Erythroblast (primary cell): ENCODE measurements at regions not wholly inside any gene's neighbourhood (a gene's known extent, or its start where the extent isn't known, plus 50 kb on each side); places are given as distances from the start of the nearest gene placed in this dataset.
"Not testable (repeated sequence)": the region's sequence is repeated elsewhere in the genome, so short reads cannot be mapped to it uniquely, and the experiment has no call there.

ENCODE experiments used
- DNase-seq, 2 experiments: peaks; one replicate each; lab custom pipeline; 2025; lab: John Stamatoyannopoulos, UW
- GATA1 ChIP-seq: IDR thresholded peaks from 2 replicates; pipeline ENCODE4 v1.6.1; 2011; ENCODE audit warnings: low read depth, mild to moderate bottlenecking, control low read depth, low read length, moderate library complexity
- POLR2A ChIP-seq: IDR thresholded peaks from 2 replicates; pipeline ENCODE4 v1.6.1; 2011; ENCODE audit warnings: mild to moderate bottlenecking, low read length

- no peak for DNase-seq
Measured at GRCh38 chr10:30134171-30134945, 75.0 kb upstream of the JCAD start.

GRCh38 chr10:30133198-30133597 lies 73.8 kb upstream of the JCAD start:
- TF ChIP-seq POLR2A = no peak
- no peak for TF ChIP-seq GATA1

More at GRCh38 chr10:30134171-30134945, 75.0 kb upstream of the JCAD start:
- TF ChIP-seq GATA1 (no peak), POLR2A (no peak)

DNA sequence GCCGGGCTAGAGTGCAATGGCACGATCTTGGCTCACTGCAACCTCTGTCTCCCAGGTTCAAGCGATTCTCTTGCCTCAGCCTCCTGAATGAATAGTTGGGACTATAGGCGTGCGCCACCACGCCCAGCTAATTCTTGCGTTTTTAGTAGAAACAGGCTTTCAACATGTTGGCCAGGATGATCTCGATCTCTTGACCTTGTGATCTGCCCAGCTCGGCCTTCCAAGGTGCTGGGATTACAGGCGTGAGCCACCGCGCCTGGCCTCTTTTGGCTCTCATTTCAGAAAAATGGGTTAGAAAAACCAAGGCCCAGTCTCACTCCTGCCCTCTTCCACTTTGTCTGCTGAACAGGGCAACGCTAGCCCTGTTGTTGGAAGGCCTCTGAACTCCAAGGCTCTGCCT lies 72.0 kb upstream of the JCAD start:
- not testable (repeated sequence) for DNase-seq

More at GRCh38 chr10:30133198-30133597, 73.8 kb upstream of the JCAD start:
- DNase-seq = no peak

GRCh38 chr10:30129326-30129725 lies 69.9 kb upstream of the JCAD start:
- not testable (repeated sequence) for DNase-seq

- DNase-seq = no peak
- no peak for TF ChIP-seq GATA1
- TF ChIP-seq POLR2A = no peak
Measured at GRCh38 chr10:30127120-30127541, 67.7 kb upstream of the JCAD start.

- DNase-seq = no peak
- TF ChIP-seq POLR2A = no peak
- no peak for TF ChIP-seq GATA1
Measured at GRCh38 chr10:30125496-30125895, 66.1 kb upstream of the JCAD start.

GRCh38 chr10:30124704-30125103 lies 65.3 kb upstream of the JCAD start:
- TF ChIP-seq GATA1 (no peak), POLR2A (no peak)
- DNase-seq = no peak

DNA sequence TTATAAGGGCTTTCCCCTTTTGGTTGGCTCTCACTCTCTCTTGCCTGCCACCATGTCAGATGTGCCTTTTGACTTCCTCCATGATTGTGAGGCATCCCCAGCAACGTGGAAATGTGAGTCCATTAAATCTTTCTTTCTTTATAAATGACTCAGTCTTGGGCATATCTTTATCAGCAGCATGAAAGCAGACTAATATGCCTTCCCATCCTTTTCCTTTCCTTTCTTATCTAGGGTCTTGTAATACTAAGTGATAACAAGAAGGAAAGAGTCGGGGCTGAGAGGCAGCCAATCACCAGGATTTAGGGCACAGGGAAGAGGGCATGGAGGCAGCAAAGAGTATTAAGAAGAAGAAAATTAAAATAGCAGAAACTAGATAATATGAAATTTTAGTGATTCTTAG lies 62.0 kb upstream of the JCAD start:
- TF ChIP-seq GATA1 = no peak
- TF ChIP-seq POLR2A = no peak

DNA sequence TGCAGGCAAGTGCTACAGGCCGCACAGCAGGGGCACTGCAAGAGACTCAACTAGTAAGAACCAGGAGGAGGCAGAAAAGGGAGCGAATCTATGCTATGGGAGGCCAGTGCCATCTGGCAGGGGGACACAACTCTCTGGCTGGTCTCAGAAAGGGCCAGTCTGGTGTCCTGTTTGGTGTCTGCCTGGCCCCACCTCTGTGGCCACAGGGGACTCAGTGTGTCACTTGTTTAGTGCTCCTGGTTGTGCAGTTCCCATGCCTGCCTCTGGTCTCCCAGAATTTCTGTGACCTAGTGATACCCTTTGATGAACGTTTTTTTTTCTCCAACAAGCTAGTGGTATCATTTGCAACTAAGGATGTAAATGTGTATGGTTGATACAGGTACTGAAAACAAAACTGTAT lies 59.2 kb upstream of the JCAD start:
- DNase-seq = no peak
- TF ChIP-seq POLR2A (no peak), GATA1 (no peak)

More for the DNA sequence above, 62.0 kb upstream of the JCAD start:
- no peak for DNase-seq

DNA sequence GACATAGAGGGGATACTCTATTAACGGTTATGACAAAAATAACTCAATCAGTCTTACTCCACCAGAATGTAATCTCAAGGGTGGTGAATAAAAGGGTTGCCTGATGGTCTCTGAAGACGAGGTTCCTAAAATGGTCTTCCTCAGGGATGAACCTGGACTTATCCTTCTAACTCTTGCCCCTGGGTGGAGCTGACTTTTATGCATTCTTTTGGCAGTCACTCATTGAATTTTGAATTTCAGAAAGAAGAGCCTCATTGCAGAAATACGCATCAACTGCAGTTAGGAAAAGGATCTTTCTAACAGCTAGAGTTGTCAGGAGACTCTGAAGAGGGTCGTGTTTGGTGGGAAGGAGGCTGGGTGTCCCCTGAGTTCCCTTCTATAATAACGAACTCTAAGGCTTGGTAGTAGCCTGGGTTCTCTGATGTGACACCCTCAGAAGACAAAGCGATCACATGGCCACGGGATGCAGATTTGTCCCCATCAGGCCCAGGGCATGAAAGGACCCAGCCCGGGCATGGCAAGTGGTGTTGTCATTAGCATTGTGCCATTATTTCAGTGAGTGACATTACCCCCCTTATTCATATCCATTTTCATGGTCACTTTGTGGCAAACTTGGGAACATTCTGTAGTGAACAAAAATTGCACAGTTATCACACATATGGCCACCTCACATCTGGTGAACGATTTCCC lies 58.6 kb upstream of the JCAD start:
- DNase-seq = no peak
- no peak for TF ChIP-seq POLR2A
- TF ChIP-seq GATA1 = no peak

DNA sequence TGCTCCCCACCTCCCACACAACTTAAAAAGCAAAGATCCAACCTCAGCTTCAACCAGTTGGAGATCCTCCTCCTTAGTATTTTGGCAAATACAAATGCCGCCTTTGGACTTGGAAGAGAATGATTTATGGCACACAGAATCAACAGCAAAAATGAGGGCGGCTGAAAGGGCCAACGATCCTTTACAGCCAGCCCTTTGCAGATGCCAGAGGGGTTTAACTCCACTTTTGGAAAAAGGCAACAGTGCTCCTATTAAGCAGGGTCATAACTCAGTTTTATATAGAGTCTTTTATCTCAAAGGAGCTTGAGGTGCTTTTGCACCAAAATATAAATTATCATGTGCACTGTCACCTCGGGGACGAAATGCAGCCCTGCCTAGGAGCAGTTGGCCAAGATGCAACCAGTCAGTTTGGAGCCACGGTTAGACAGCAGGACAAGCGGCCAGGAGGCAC lies 56.7 kb upstream of the JCAD start:
- no peak for DNase-seq

DNA sequence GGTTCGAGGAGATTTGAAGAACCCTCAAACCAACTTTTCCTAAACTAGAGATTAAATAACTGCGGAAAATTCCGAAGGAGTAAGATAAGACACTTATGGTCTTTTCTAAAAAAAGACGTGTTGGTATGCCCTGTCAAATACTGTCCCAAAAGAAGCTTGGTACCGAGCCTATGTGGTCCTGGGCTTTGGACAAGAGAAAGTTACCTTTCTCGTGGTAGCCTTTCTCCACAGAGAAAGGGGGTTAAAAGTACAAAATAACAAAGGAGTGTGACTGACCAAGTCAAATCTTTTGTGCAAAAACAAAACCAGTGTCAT lies 56.2 kb upstream of the JCAD start:
- TF ChIP-seq POLR2A = no peak
- TF ChIP-seq GATA1 = no peak
- no peak for DNase-seq

More for the DNA sequence above, 56.7 kb upstream of the JCAD start:
- TF ChIP-seq POLR2A (no peak), GATA1 (no peak)

- DNase-seq = peak in 1 of 2 experiments; percentile 3
- TF ChIP-seq POLR2A (no peak), GATA1 (no peak)
Measured at GRCh38 chr10:30114881-30115625, 55.7 kb upstream of the JCAD start.

DNA sequence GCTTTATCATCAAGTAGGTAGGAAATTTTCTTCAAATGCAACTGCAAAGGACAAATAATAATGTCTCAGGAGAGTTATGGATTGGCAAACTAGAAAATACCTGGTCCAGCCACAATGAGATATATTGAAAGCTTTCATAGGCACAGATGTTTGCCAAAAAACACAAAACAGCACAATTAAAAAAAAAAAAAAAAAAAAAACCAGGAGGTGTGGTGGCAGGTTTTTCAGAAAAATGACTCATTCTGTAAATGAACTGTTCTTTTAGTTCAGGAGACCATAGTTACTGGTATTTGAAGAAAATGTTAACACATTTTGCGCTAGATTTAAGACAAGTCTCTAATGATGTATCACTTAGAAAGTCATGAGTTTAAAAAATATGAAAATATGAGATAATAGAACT lies 55.0 kb upstream of the JCAD start:
- TF ChIP-seq POLR2A = no peak
- no peak for TF ChIP-seq GATA1
- DNase-seq = no peak
